Ovary (tissue), 7 donors: ENCODE measurements at regions not wholly inside any gene's neighbourhood (a gene's known extent, or its start where the extent isn't known, plus 50 kb on each side); places are given as distances from the start of the nearest gene placed in this dataset.

ENCODE experiments used
- DNase-seq, 5 donors: peaks; one replicate each; pipeline ENCODE4 v3.0.0-alpha.2; 2019 to 2020
- H3K27ac ChIP-seq, 2 donors: fragments of 200-600 bp; one replicate each; pipeline versions ENCODE4 v1.5.1 to v1.8.0; 2019 to 2022
- H3K27me3 ChIP-seq: fragments of 200-600 bp; one replicate; pipeline ENCODE4 v1.8.0; 2022
- H3K36me3 ChIP-seq: fragments of 200-600 bp; sonication (generic); one replicate; pipeline ENCODE4 v1.5.1; 2019
- H3K4me1 ChIP-seq: one replicate; pipeline ENCODE4 v1.8.1; 2013; ENCODE audit warnings: mild to moderate bottlenecking, moderate library complexity; ENCODE audit not compliant: insufficient read depth
- H3K4me3 ChIP-seq: fragments of 200-600 bp; sonication (generic); one replicate; pipeline ENCODE4 v1.5.1; 2017
- H3K9me3 ChIP-seq, 2 donors: fragments of 200-600 bp in 1 of 2; sonication (generic) in 1 of 2; one replicate each; pipeline versions ENCODE4 v1.5.1 to v1.8.1; 2013 to 2019; ENCODE audit warnings: mild to moderate bottlenecking in 1 of 2, moderate library complexity in 1 of 2
- EP300 ChIP-seq: sonication (generic); formaldehyde crosslinking; IDR thresholded peaks from one replicate; pipeline ENCODE4 v1.6.1; 2017; ENCODE audit warnings: antibody characterized with exemption
- POLR2A ChIP-seq: fragments of 450-650 bp; IDR thresholded peaks from one replicate; pipeline ENCODE4 v1.6.1; 2017; ENCODE audit warnings: antibody characterized with exemption, mild to moderate bottlenecking, moderate library complexity
- WGBS, 3 donors: extraction: QIAGEN DNeasy Blood & Tissue Kit in 1 of 3; methylation state at CpG; one replicate each; pipeline versions ENCODE4 v1.1.5 to v1.1.7; 2013 to 2017; 5-methylcytosine and 5-hydroxymethylcytosine counted together
- intact Hi-C, 4 donors: fragments of 100-400 bp; cut with DNase I; formaldehyde crosslinking; loops; one replicate each; pipeline versions ENCODE4 v1.11.0 to v1.15.1; 2022 to 2023
- TF ChIP-seq, protein P1 (sequence below), 3 donors: fragments of 450-650 bp in 2 of 3; fragments of 200-600 bp in 1 of 3; IDR thresholded peaks; one replicate each; pipeline versions ENCODE4 v1.5.1 to v1.8.0; 2016 to 2022; ENCODE audit warnings: antibody characterized with exemption in 3 of 3, mild to moderate bottlenecking in 1 of 3
- donor health status: DM: no; HTN: no; CAD: no; lungs with moderate emphysema.
- donor health status: DM: no; HTN: no; CAD: no.
- donor health status: Bipolar disorder and iron deficiency.
- donor health status: DM: no; HTN: no; CAD: no.
- donor health status: DM: yes; HTN: yes; CAD: no.

DNA sequence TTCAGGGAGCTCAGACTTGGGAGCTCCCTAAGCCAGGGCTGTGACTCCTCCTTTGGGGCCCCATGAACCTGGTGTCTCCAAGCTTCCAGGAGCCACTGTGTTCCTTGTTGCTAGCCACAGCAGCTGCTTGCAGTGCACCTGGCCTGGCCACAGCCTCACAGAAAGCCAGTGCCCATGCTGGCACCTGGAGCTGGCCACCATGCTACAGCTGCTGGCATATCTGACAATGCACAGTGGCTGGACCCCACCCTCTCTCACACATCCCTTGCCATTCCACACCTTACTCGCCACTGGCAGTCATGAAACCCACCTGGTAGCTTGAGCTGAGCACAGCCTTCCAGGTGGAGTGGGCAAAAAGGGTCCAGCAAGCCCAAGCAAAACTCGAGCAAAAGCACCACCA, 441.7 kb downstream of the ARAP2 start:
- TF ChIP-seq EP300 (no peak), POLR2A (no peak)
- TF ChIP-seq, protein P1, sequence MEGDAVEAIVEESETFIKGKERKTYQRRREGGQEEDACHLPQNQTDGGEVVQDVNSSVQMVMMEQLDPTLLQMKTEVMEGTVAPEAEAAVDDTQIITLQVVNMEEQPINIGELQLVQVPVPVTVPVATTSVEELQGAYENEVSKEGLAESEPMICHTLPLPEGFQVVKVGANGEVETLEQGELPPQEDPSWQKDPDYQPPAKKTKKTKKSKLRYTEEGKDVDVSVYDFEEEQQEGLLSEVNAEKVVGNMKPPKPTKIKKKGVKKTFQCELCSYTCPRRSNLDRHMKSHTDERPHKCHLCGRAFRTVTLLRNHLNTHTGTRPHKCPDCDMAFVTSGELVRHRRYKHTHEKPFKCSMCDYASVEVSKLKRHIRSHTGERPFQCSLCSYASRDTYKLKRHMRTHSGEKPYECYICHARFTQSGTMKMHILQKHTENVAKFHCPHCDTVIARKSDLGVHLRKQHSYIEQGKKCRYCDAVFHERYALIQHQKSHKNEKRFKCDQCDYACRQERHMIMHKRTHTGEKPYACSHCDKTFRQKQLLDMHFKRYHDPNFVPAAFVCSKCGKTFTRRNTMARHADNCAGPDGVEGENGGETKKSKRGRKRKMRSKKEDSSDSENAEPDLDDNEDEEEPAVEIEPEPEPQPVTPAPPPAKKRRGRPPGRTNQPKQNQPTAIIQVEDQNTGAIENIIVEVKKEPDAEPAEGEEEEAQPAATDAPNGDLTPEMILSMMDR (IDR thresholded peaks at IDR 0.05), result no peak
- Histone ChIP-seq H3K36me3 (no peaks in the 10 kb centered on the region), H3K27ac (no peak overlapping the region), H3K9me3 (no peaks in the 10 kb centered on the region), H3K4me3 (no peak overlapping the region), H3K4me1 (no peaks in the 10 kb centered on the region), H3K27me3 (no peaks in the 10 kb centered on the region)
- intact Hi-C loops, result no loop called here
- WGBS, 3 donors, result 67 to 86% (median 69%) methylated on average over 2 of the region's 2 CpGs
- DNase-seq, result no peak

DNA sequence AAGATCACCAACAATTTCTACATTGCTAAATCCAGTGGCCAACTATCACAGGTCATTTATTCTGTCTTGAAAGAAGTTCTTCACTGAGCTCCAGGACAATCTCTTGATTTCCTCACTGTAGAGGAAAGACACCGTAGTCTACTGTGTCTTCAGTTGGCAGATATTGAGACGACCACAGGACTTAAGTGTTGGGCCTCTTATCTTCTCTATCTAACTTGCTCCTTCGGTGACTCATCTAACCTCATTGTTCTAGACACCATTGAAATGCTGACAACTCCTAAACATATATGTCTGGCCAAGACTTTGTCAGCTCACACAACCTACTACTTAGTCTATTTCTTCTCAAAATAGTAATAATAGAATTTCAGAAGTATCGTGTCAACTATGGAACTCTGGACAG, 425.8 kb downstream of the ARAP2 start:
- no peaks in the 10 kb centered on the region for H3K27me3 ChIP-seq
- no peak overlapping the region for H3K27ac ChIP-seq
- no peaks in the 10 kb centered on the region for H3K9me3 ChIP-seq
- TF ChIP-seq, protein P1 (IDR thresholded peaks at IDR 0.05), result no peak
- H3K4me3 ChIP-seq, result no peak overlapping the region
- intact Hi-C loops, result no loop called here
- no peak for DNase-seq
- H3K36me3 ChIP-seq, result no peaks in the 10 kb centered on the region
- H3K4me1 ChIP-seq, result no peaks in the 10 kb centered on the region
- whole genome bisulfite sequencing, 3 donors, result 80 to 87% (median 83%) methylated on average over 4 of the region's 4 CpGs

DNA sequence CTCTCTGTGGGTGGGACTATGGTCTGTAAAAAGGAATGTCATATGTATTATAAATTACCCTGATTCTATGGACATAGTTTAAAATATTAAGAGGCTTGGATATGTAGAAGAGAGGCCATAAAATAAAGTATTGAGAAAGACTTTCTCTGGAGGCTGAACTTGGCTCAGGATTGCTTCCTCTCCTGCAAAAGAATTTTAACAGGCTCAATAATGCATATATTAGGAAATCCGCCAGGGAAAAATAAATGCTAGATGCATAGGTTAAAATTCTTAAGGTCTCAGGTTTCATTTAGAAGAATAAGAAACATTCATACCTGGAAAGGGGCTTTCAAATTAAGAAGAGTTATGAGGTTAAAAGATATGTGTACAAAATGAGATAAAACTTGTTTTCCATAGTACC, 424.3 kb downstream of the ARAP2 start:
- no peak overlapping the region for H3K4me3 ChIP-seq
- no peaks in the 10 kb centered on the region for H3K36me3 ChIP-seq
- no peaks in the 10 kb centered on the region for H3K27me3 ChIP-seq
- 44 to 49% (median 48%) methylated on average over 1 of the region's 1 CpG for WGBS, 3 donors
- H3K4me1 ChIP-seq, result no peaks in the 10 kb centered on the region
- intact Hi-C loops, result no loop called here
- H3K9me3 ChIP-seq, result no peaks in the 10 kb centered on the region
- TF ChIP-seq, protein P1 (IDR thresholded peaks at IDR 0.05), result no peak
- TF ChIP-seq EP300 (no peak), POLR2A (no peak)
- no peak overlapping the region for H3K27ac ChIP-seq
- DNase-seq, result no peak

DNA sequence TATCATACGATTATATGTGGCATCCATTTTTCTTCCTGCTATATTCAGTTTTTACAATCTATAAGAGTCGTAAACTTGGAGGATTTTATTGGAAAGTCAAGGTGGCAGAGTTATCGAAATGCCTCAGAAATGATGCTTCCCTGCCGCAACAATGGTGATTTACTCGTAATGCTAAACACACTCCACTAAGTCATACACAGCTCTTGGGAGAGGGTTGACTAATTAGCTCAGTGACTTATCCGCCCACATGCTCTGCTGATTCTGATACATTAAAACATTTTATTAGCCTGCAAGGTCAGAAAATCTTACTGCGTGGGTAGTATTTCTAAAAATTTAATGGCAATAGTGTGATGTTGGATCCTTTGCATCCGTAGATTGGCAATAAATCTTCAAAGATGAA, 420.1 kb downstream of the ARAP2 start:
- Histone ChIP-seq H3K4me1 (no peaks in the 10 kb centered on the region), H3K27me3 (no peaks in the 10 kb centered on the region), H3K36me3 (no peaks in the 10 kb centered on the region), H3K9me3 (no peaks in the 10 kb centered on the region), H3K4me3 (no peak overlapping the region), H3K27ac (no peak overlapping the region)
- intact Hi-C loops, result no loop called here
- DNase-seq, result no peak
- TF ChIP-seq POLR2A, result no peak
- TF ChIP-seq, protein P1 (IDR thresholded peaks at IDR 0.05), result no peak
- no peak for TF ChIP-seq EP300
- WGBS, 3 donors, result 31 to 39% (median 38%) methylated on average over 8 of the region's 8 CpGs

DNA sequence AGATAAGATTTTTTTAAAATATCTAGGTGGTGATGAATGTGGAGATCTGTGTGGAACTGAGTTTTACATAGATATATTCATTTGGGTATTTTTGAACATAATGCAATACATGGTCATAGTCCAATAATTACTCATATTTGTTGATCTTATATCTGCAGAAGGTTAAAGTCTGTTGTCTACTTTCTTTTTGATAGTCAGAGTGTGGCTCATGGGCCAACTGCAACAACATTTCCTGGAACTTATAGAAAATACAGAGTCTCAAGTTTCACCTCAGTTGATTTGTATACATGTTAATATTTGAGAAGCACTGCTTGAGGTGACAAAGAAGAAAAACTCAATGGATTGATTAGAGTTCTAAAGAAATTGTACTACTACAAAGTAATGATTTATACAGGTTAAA, 408.4 kb downstream of the ARAP2 start:
- no peak for DNase-seq
- no peaks in the 10 kb centered on the region for H3K4me1 ChIP-seq
- no peak overlapping the region for H3K4me3 ChIP-seq
- TF ChIP-seq EP300 (no peak), POLR2A (no peak)
- TF ChIP-seq, protein P1 (IDR thresholded peaks at IDR 0.05), result no peak
- no peak overlapping the region for H3K27ac ChIP-seq
- H3K27me3 ChIP-seq, result no peaks in the 10 kb centered on the region
- H3K9me3 ChIP-seq, result no peaks in the 10 kb centered on the region
- H3K36me3 ChIP-seq, result no peaks in the 10 kb centered on the region
- intact Hi-C loops, result no loop called here
